HG03103 (cell line): ENCODE measurements at regions not wholly inside any gene's neighbourhood (a gene's known extent, or its start where the extent isn't known, plus 50 kb on each side); places are given as distances from the start of the nearest gene placed in this dataset.

ENCODE experiments used
- ATAC-seq: cut with Tn5 transposase; IDR thresholded peaks from one replicate; pipeline ENCODE4 v1.9.1; 2021; ENCODE audit warnings: low read depth; ENCODE audit not compliant: unreplicated experiment

DNA sequence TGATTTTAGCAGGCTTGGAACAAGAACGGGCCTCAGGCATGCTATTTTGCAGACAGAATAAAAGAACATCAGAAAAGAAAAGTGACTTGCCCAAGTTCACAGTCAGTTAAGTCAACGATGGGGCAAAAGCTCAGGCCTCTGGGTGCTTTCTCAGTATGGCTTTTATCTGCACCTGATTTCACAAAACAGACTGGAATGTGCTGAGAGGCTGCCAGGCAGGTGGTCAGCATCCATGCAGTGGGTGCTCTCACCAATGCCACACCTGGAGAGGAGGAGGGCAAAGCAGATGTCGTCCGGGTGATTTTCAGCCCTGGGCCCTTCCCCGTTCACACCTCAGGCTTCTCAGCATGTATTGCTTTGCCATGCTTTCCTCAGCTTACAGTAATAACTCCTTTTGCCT lies 854.6 kb downstream of the RNF144A start:
- no peak for ATAC-seq

DNA sequence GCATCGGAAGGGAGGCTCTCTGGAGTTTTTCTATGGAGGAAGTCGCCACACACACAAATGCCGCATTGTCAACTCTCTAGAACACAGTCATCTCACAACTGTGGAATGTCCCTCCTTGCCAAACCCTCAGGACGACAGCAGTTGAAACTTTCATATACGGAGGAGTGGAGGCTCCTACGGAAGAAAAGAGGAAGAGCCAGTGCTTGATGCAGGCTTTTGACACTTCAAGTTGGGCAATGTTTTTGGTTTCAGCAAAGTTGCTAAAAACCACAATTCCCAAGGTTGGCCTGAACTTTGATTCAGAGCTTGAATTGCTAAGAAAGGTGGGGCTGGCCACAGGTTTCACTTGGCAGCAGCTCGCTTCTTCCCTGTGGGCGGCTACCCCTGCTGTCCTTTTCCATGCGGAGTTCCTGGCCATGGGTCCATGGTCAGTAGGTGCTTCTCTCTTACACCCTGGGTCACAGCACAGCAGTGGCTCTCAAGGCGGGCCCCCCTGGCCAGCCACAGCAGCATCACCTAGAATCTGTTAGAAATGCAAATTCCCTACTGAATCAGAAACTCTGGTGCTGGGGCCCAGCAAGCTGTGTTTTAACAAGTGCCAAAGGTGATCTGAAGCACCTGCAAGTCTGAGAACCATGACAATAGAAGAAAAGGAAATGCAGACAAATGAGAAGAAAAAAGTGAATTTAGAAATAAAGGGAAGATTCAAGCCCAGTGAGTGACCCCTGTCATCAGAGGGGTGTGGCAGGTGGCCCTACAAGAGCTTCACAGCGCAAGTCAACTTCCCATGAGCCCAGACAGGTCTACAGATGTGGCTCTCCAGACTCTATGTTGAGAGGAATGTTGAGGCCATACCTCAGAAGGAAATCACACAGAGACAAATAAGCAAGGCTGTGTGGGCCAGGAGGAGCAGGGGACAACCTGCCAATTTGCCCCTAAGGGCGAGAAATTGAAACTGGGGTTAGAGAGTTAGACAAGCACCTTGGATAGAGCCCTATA lies 856.4 kb downstream of the RNF144A start:
- ATAC-seq: peak; percentile 53

DNA sequence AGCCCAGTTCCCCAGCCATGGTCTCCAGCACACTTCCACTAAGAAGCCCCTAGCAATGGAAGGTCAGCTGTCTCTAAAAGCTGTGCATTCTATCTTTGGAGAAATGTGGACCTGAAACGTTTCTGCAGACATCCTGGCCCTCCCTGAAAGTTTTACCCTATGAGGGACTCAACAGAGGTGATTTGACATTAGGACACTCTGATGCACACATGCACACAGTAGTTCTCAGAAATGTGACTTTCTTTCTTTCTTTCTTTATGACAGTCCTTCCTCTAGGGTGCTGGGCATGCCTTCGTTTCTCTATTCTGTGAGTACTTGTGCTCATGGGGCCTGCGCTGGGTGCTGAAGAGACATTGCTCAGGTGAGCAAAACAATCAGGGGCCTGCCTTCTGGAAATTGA lies 857.3 kb downstream of the RNF144A start:
- no peak for ATAC-seq

DNA sequence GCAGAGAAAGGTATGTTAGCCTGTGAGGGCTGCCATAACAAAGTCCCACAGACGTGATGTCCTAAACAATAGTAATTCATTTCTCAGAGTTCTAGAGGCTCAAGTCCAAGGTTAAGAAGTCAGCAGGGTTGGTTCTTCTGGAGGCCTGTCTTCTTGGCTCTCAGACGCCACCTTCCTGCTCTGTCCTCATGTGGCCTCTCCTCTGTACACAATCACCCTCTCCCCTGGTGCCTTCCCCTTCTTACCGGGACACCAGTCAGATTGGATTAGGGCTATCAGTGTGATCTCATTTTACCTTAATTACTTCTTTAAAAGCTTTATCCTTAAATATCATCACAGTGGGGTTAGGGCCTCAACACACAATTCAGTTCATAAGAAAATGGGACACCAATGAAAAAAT lies 860.5 kb downstream of the RNF144A start:
- ATAC-seq: no peak

DNA sequence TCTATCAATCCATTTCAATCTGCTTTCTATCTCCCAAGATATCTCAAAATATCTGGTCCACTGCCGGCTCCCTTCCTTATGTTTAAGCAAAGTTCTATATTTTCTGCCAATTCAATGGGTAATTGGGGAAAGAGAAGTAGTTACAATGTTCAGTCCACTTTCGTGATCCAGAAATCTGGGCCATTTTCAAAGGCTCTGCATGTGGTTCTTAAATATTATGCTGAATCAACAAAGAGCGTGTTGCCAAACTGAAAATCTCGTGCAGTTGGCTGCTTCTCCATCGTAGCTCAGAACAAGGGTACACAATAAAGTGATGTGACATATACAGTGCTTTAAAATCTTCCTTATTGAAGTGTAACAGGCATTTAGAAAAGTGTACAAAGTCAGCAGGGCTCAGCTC lies 863.1 kb downstream of the RNF144A start:
- no peak for ATAC-seq

DNA sequence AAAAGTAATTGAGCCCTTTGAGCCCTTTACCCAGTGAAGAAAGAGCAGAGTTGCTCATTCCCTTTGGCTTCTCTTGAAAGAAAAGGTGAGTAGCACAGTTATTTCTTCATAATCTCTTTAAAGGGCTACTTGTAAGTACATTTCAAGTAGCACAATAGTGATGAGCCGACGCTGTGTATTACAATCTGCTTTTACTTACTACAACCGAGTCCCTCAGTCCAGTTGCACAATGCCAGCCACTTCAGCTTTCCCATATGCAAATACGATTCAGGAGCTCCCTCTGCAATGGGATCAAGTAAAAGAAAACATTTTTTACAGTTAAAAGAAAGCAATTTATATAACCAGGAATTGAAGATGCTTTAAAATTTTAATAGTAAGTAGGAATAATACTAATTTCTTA lies 868.5 kb downstream of the RNF144A start:
- ATAC-seq: no peak

DNA sequence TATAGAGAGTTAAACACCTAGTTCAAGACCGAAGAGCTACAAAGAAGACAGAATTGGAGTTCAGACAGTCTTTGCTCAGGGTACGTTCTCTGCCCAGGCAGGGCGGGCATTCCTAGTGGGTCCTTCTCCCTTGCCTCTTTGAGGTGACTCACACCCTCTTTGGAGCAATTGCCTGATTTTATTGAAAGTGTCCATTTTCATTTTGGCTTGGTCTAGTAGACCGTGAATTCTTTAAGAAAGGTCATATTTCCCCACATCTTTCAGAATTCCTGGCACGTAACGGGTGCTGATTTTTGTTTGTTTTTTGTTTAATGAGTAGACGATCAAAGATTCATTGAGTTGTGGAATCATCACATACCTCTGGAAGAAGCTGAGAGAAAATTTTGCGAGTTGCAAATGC lies 871.5 kb downstream of the RNF144A start:
- no peak for ATAC-seq

DNA sequence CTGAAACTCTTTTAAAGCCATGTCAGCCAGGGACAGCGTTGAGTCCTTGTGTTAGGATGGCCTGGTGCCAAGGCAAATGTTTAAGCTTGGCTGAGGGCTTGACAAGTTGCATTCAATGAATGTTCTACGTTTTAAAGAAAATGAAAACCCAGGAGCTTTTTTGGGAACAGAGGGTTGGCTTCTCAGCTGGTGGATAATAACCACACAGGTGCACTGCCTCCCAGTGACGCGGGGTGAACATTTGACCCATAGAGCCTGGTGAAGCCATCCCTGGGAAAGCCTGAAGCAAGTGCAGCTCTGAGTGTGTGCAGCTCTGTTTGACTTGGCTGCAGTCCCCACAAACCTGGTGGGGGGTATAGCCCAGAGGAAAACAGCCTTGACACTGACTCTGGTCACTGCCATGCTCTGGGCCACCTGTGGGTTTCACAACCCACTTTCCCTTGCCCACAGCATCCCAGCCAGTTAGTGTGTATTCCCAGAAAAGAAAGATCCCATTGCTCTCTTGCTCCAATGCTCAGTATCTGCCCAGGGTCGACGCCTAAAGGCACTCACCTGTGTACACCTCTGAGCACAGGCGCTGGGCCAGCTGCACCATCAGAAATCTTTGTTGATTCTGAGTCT lies 874.9 kb downstream of the RNF144A start:
- no peak for ATAC-seq

DNA sequence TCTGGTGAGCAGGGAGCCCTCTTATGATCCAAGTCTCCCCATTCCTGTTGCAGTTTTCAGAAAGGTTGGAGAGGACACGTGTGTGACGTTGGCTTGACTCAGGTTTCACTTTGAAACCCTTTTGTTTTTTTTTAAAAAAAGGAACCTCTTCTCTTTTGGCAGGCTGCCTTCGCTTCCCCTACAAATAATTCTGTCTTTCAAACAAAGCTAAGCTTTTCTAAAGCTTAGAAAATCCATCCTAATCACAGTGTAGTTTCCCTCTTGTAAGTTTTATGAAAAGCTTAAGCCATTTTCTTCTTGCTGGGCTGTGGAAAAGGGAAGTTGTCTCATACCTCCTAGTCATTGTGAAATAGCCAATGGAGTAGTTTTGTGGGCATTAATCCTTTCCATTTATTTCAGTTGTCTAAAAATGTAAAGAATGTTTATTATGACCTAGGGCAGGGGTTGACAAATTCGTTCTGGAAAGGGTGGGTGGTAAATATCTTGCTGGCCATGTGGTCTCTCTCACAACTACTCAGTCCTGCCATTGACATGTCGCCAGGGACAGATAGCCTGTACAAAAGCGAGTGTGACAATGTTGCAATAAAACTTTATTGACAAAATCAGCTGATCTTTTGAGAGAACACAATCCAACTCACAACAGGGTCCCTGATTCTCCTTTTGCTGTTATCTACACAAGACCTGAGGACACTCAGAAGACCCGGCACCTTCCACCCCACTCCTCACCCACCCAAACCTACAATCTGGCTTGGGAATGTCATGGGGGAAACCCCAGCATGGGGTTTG lies 878.8 kb downstream of the RNF144A start:
- ATAC-seq: no peak

DNA sequence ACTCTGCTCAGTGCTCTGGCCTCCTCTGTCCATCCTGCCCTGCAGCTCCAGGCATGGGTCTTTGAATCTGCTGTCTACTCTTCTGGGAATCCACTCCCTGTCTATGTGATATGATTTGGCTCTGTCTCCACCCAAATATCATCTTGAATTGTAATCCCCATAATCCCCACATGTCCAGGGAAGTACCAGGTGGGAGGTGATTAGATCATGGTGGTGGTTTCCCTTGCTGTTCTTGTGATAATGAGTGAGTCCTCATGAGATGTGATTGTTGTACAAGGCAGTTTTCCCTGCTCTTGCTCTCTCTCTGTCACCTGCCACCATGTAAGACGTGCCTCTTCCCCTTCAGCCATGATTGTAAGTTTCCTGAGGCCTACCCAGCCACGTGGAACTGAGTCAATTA lies 881.8 kb upstream of the ID2 start:
- no peak for ATAC-seq

DNA sequence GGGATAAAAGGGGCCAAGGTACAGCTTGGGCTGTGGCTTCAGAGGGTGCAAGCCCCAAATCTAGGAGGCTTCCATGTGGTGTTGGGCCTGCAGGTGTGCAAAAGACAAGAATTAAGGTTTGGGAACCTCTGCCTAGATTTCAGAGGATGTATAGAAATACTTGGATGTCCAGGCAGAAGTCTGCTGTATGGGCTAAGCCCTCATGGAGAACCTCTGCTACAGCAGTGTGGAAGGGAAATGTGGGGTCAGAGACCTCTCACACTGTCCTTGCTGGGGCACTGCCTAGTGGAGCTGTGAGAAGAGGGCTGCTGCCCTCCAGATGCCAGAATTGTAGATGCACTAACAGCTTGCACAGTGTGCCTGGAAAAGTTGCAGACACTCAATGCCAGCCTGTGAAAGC lies 880.6 kb upstream of the ID2 start:
- ATAC-seq: no peak

DNA sequence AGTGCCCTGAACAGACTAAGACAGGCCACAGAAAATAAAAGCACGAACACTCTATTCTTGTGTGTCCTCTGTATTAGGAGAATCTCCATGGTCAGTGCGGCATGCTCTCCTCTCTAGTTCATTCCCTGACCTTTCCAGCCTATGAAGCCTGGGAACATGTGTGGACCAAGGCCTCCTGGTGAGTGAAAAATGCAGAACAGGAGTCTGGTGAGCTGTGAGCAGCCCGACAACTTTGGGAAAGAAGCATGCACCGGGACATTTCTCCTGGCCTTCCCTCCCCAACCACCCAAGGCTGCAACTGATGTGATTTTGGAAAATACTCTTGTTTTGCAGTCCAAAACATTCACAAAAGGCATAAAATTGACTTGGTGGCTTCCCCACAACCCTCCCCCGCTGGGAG lies 878.3 kb upstream of the ID2 start:
- no peak for ATAC-seq

DNA sequence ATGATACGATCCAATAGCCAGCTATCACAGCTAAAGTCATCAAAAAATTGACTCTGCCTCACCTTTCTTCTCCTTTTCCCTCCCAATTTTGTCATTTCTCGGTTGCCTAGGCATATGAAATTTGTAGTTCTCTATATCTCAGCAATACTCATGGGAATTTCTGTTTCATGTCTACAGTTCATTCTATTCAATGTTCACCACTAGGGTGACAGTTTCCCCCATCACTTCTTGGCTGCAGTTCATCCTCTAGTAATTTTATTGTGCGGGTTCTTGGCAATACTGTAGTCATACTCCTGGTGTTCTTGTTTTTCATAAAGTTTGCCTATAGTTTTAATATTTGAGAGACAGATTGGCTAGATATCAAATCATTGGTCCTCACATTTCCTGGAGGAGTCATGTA lies 872.2 kb upstream of the ID2 start:
- no peak for ATAC-seq

DNA sequence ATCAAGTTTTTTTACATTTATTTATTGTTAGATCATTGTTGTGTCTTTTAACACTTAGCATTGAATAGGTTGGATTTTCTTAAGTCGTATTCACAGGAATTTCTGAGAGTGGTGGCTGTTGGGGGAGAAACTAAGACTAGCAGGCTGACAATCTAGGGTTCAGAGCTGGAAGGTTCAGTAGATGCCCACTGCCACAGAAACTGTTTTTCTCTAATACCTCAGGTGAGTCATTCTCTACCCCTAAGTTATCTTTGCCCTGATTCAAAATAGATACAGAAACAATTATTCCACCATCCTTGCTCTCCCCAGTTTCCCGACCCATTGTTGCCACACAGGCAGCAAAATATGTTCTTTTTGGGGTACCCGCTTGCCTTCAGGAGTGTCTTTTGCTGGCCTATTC lies 870.8 kb upstream of the ID2 start:
- ATAC-seq: no peak

DNA sequence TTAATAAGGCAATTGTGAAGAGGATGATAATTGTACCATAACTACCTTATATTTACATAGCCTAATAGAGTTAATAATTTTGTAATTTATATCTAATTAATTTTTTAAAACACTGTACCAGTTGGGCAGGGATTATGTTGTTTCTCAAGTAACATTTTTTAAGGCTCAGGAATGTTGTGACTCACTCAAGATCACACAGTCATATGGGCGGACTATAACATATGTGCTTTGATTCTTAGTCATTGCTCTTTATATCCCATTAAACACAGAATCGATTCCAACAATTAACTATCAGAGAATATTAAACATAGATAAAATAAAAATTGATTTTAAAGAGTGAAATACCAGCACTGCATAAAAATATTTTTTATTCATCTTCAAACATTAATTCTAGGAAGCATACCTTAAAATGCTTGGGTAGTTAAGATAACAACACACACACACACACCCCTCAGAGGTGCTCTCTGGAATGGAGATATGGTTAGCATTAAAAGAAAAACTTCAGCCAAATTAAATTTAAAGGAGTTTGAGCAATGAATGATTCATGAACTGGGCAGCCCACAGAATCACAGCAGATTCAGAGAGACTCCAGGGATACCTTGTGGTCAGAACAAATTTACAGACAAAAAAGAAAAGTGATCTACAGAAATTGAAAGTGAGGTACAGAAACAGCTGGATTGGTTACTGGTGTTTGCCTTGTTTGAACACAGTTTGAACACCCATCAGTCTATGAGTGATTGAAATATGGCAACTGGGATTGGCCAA lies 869.4 kb upstream of the ID2 start:
- no peak for ATAC-seq

DNA sequence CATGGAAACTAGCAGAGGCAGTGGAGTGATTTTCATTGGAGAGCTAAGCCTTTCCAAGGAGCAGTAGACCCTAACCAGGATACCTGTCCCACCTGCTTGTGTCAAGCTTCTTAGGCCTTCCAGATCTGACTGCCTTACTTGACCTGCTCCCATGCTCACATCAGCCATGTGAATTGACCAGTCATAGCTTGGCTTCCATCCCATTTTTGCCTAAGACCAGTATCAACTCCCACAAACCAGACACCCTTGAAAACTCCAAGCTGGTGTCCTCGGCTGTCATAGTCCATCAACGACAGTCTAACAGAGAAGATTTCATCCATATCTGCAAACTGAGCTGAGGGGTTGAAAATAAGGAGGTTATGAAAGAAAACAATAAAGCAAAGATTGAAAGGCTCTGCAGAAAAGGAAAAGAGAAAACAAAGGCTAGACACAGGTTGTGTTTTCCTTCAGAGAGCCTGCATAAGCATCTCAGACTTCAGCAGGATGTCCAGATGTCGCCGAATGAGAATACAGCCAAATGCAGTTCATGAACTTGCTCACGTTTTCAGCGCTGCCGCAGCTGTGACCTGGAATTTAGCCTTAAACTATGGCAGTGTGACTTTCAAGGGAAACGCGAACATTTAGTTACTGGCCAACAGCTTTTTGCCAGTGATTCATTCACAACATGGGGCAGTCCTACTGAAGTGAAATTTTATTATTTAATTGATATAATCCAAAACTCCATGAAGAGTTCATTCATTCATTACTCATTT lies 868.1 kb upstream of the ID2 start:
- no peak for ATAC-seq

DNA sequence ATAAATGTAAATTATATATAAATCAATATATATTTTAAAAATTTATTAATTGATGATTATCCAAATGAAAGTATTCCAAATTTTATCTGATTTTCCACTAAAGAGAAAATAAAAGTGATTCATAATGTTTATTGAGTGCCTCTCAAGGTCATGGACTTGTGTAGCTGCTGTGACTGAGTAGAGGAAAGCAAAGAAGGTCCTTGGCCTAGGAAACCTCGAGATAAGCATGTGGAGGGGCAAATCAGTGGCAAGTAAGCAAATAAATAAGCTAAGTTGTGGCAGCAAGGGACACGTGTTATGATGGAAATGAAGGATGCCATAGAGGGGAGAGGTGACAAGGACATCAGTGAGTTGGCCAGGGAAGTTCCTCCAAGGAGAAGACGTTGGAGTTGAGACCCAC lies 866.1 kb upstream of the ID2 start:
- ATAC-seq: no peak

DNA sequence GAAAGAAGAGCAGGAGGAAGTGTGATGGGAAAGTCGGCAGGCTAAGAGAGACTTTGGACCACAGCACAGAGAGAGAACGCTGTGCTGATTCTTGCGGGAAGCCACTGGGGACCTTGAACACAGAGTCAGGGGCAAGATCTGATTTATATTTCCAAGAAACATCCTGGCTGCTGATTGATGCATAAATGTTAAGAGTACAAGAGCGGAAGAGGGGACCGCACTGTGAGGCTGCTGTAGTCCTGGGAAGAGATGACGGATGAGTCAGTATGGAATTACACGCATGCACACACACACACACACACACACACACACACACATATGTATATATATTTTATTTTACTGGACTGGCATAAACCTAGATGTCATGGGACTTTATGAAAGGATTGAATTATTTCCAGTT lies 865.6 kb upstream of the ID2 start:
- no peak for ATAC-seq

DNA sequence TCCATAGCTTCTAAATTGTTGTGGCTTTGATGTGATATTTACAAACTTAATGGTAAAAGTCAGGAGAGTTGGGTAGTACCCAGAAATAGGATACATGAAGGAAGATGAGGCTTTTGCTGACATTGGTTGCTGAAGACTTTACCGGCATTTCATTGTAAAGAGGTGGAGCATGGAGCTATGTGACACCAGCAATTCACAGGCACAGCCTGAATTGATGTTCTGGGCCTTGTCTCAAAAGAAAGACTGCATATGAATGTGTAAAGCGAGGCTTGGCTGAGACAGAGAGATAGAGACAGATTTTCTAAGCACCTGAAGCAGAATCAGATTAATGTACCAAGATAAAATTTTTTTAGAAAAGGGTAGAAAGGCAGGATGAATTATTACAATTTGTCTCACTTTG lies 864.9 kb upstream of the ID2 start:
- no peak for ATAC-seq

DNA sequence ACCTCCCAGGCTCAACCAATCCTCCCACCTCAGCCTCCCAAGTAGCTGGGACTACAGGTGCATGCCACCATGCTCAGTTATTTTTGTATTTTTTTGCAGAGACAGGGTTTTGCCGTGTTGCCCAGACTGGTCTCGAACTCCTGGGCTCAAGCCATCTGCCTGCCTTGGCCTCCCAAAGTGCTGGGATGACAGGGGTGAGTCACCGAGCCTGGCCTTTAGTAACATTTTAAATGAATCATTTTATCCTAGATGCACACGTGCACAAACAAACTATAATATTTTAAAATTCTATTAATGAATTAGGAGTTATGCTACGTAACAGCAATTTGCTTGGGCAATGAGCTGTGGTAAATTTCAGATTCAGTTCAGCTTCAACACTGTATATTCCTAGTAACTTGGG lies 862.5 kb upstream of the ID2 start:
- no peak for ATAC-seq
